Right lobe of liver (tissue), 6 donors: ENCODE measurements at regions not wholly inside any gene's neighbourhood (a gene's known extent, or its start where the extent isn't known, plus 50 kb on each side); places are given as distances from the start of the nearest gene placed in this dataset.
"Not testable (repeated sequence)": the region's sequence is repeated elsewhere in the genome, so short reads cannot be mapped to it uniquely, and the experiment has no call there.

Experiments
- ATAC-seq, 4 donors: fragments of 200-7000 bp; cut with Tn5 transposase; one replicate each; pipeline ENCODE4 v1.9.1; 2020; ENCODE audit warnings: mild to moderate bottlenecking in 4 of 4, moderate library complexity in 4 of 4
- DNase-seq, 3 donors: peaks; one replicate each; pipeline ENCODE4 v3.0.0-alpha.2; 2020
- H3K27ac ChIP-seq, 3 donors: fragments of 200-600 bp; one replicate each; pipeline ENCODE4 v1.8.0; 2022
- H3K27me3 ChIP-seq, 2 donors: fragments of 200-600 bp; one replicate each; pipeline ENCODE4 v1.8.0; 2022
- H3K36me3 ChIP-seq, 4 donors: fragments of 200-600 bp; sonication (generic) in 1 of 4; one replicate each; pipeline versions ENCODE4 v1.5.1 to v1.8.0; 2017 to 2022; ENCODE audit warnings: control low read depth in 1 of 4
- H3K4me1 ChIP-seq, 4 donors: fragments of 200-600 bp; sonication (generic) in 1 of 4; one replicate each; pipeline versions ENCODE4 v1.5.1 to v1.8.0; 2017 to 2022; ENCODE audit warnings: control low read depth in 1 of 4
- H3K4me3 ChIP-seq, 3 donors: fragments of 200-600 bp; one replicate each; pipeline ENCODE4 v1.8.0; 2022
- H3K9me3 ChIP-seq, 4 donors: fragments of 200-600 bp; sonication (generic) in 1 of 4; one replicate each; pipeline versions ENCODE4 v1.5.1 to v1.8.0; 2017 to 2022; ENCODE audit warnings: control low read depth in 1 of 4
- POLR2A ChIP-seq: fragments of 450-650 bp; IDR thresholded peaks from one replicate; pipeline ENCODE4 v1.6.1; 2017; ENCODE audit warnings: antibody characterized with exemption, mild to moderate bottlenecking
- WGBS: methylation state at CpG from one replicate; pipeline ENCODE4 v1.1.6; 2018; ENCODE audit warnings: low coverage, low lambda C conversion rate; ENCODE audit not compliant: insufficient coverage; ENCODE audit errors: missing lambda C conversion rate; 5-methylcytosine and 5-hydroxymethylcytosine counted together
- intact Hi-C, 2 donors: fragments of 100-400 bp; cut with DNase I; formaldehyde crosslinking; loops; one replicate each; pipeline versions ENCODE4 v1.11.2 to v1.14.1; 2022
- TF ChIP-seq, protein P1 (sequence below), 4 donors: fragments of 200-600 bp in 3 of 4; fragments of 450-650 bp in 1 of 4; IDR thresholded peaks; one replicate each; pipeline versions ENCODE4 v1.5.1 to v1.8.0; 2016 to 2022; ENCODE audit warnings: antibody characterized with exemption in 4 of 4, mild to moderate bottlenecking in 2 of 4
- donor health status: DM: no; HTN: yes; CAD: no.
- donor health status: DM: no; HTN: no; CAD: no.
- donor health status: DM: no; HTN: no; CAD: no.
- donor health status: DM: no; HTN: yes; CAD: no.
- donor health status: DM: no; HTN: yes; CAD: no.

DNA sequence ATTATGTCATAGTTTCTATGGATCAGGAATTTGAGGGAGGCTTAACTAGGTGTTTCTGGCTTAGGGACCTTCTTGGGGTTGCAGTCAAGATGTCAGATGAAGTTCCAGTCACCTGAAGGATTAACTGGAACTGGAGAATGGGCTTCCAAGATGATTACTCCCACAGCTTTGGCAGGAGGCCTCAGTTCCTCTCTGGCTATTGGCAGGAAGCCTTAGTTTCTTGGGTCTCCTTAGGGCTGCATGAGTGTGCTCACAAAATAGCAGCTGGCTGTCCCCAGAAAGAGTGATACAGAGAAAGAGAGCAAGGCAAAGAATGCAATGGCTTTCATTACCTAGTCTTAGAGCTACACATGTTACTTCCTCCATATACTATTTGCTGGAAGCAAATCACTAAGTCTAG lies 138.1 kb upstream of the TLE4 start:
- intact Hi-C loops = no loop called here

GRCh38 chr9:79439221-79439620 lies 132.5 kb upstream of the TLE4 start:
- WGBS = 15% methylated on average over 14 of the region's 19 CpGs
- H3K9me3 ChIP-seq, H3K27ac ChIP-seq, H3K27me3 ChIP-seq, H3K4me1 ChIP-seq, ATAC-seq, intact Hi-C loops, H3K36me3 ChIP-seq, DNase-seq, H3K4me3 ChIP-seq: not testable (repeated sequence)

More for the DNA sequence above, 138.1 kb upstream of the TLE4 start:
- Histone ChIP-seq H3K27me3 (no peaks in the 10 kb centered on the region), H3K9me3 (no peaks in the 10 kb centered on the region), H3K4me1 (no peaks in the 10 kb centered on the region), H3K4me3 (no peak overlapping the region), H3K36me3 (no peaks in the 10 kb centered on the region), H3K27ac (no peak overlapping the region)
- DNase-seq (no peak), ATAC-seq (no peak)
- no peak for TF ChIP-seq POLR2A
- TF ChIP-seq, protein P1, sequence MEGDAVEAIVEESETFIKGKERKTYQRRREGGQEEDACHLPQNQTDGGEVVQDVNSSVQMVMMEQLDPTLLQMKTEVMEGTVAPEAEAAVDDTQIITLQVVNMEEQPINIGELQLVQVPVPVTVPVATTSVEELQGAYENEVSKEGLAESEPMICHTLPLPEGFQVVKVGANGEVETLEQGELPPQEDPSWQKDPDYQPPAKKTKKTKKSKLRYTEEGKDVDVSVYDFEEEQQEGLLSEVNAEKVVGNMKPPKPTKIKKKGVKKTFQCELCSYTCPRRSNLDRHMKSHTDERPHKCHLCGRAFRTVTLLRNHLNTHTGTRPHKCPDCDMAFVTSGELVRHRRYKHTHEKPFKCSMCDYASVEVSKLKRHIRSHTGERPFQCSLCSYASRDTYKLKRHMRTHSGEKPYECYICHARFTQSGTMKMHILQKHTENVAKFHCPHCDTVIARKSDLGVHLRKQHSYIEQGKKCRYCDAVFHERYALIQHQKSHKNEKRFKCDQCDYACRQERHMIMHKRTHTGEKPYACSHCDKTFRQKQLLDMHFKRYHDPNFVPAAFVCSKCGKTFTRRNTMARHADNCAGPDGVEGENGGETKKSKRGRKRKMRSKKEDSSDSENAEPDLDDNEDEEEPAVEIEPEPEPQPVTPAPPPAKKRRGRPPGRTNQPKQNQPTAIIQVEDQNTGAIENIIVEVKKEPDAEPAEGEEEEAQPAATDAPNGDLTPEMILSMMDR (IDR thresholded peaks at IDR 0.05) = no peak

DNA sequence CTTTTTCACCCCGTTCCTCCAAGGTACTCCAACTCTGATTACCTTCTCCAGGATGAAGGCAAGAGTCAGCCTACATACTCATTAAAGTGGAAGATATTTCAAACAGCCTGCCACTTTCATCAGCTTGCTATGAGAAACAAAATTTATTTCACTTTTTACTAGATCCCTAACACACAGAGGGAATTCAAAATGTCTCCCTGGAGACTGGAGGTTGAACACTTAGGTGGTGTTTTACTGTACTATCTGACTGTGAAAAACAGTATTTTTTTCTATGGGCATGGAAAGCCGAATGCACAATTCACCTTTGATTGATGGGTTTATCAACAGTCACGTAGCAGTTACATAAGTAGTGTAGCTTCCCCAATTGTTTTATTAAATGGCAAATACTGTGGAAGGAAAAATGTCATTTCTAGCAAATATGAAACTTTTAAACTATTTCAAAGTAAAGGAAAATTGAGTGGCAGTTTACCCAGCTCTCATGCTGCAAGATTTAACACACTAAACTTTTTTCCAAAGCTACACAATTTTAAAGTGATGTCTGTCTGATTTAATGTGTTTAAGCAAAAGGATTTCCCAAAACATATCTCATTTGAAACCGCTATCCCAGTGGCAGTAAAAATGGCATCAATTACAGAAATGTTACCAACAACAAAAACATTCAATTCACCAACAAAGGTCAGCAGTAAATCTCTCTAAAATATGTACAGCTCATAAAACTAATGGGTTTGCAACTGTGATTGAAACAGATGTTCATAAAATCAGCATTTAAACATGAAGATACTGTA lies 125.0 kb upstream of the TLE4 start:
- Histone ChIP-seq H3K36me3 (no peaks in the 10 kb centered on the region), H3K27me3 (no peaks in the 10 kb centered on the region), H3K4me3 (no peak overlapping the region), H3K4me1 (no peaks in the 10 kb centered on the region), H3K27ac (no peak overlapping the region), H3K9me3 (no peaks in the 10 kb centered on the region)
- 22% methylated on average over 4 of the region's 4 CpGs for WGBS
- intact Hi-C loops = no loop called here
- no peak for ATAC-seq
- TF ChIP-seq, protein P1 (IDR thresholded peaks at IDR 0.05) = no peak
- TF ChIP-seq POLR2A = no peak
- DNase-seq = no peak

- 57% methylated on average over 3 of the region's 3 CpGs for WGBS
- Histone ChIP-seq H3K4me3 (no peak overlapping the region), H3K9me3 (no peaks in the 10 kb centered on the region), H3K4me1 (no peaks in the 10 kb centered on the region), H3K36me3 (no peaks in the 10 kb centered on the region), H3K27ac (no peak overlapping the region), H3K27me3 (no peaks in the 10 kb centered on the region)
- no peak for TF ChIP-seq POLR2A
- intact Hi-C loops = no loop called here
- ATAC-seq (no peak), DNase-seq (no peak)
These were observed 124.5 kb upstream of the TLE4 start for GRCh38 chr9:79447308-79447605.

GRCh38 chr9:79447762-79448161 lies 124.0 kb upstream of the TLE4 start:
- no peak overlapping the region for H3K27ac ChIP-seq
- no peak for TF ChIP-seq POLR2A
- TF ChIP-seq, protein P1 (IDR thresholded peaks at IDR 0.05) = no peak
- no peaks in the 10 kb centered on the region for H3K9me3 ChIP-seq
- H3K36me3 ChIP-seq = no peaks in the 10 kb centered on the region
- H3K4me1 ChIP-seq = no peaks in the 10 kb centered on the region
- ATAC-seq (no peak), DNase-seq (no peak)
- intact Hi-C loops = no loop called here
- H3K4me3 ChIP-seq = no peak overlapping the region
- 63% methylated on average over 5 of the region's 5 CpGs for WGBS
- H3K27me3 ChIP-seq = no peaks in the 10 kb centered on the region

GRCh38 chr9:79452265-79452664 lies 119.5 kb upstream of the TLE4 start:
- no peaks in the 10 kb centered on the region for H3K9me3 ChIP-seq
- H3K4me1 ChIP-seq = no peaks in the 10 kb centered on the region
- H3K27ac ChIP-seq = no peak overlapping the region
- DNase-seq (no peak), ATAC-seq (no peak)
- H3K27me3 ChIP-seq = no peaks in the 10 kb centered on the region
- no peak overlapping the region for H3K4me3 ChIP-seq
- H3K36me3 ChIP-seq = no peaks in the 10 kb centered on the region
- TF ChIP-seq, protein P1 (IDR thresholded peaks at IDR 0.05) = no peak
- TF ChIP-seq POLR2A = no peak
- intact Hi-C loops = no loop called here
